ENCODE measurements at regions not wholly inside any gene's neighbourhood (a gene's known extent, or its start where the extent isn't known, plus 50 kb on each side); places are given as distances from the start of the nearest gene placed in this dataset.

GRCh38 chr18:44149706-44150105 lies 531.0 kb upstream of the SETBP1 start:
- H2AFZ ChIP-seq (replicated peaks), result no peak overlapping the region
- no peak overlapping the region for H3K4me3 ChIP-seq
- no peak for DNase-seq (ENCODE audit: low spot score)
- no peak overlapping the region for H3K9ac ChIP-seq
- no peaks in the 10 kb centered on the region for H4K20me1 ChIP-seq (ENCODE audit: low read depth)
- Mint-ChIP-seq H3K4me3 (no peak overlapping the region), H3K4me1 (peaks cover 11% of the 10 kb centered on the region), H3K27ac (no peak overlapping the region), H3K9me3 (no peaks in the 10 kb centered on the region), H3K36me3 (no peaks in the 10 kb centered on the region), H3K27me3 (ENCODE audit: insufficient read depth, low read depth) (no peaks in the 10 kb centered on the region)
- no peaks in the 10 kb centered on the region for H3F3A ChIP-seq (ENCODE audit: low read depth)
- H3K9me3 ChIP-seq (ENCODE audit: low read depth), result no peaks in the 10 kb centered on the region
- TF ChIP-seq EZH2phosphoT487 (IDR thresholded peaks at IDR 0.05) (no peak), EZH2 (IDR thresholded peaks at IDR 0.05) (no peak), CTCF (IDR thresholded peaks at IDR 0.05) (no peak)
- H3K4me2 ChIP-seq, result no peak overlapping the region
- no peaks in the 10 kb centered on the region for H3K36me3 ChIP-seq
- no peak overlapping the region for H3K27ac ChIP-seq
- H3K79me2 ChIP-seq (ENCODE audit: low read depth), result no peaks in the 10 kb centered on the region
- no peaks in the 10 kb centered on the region for H3K27me3 ChIP-seq
- no peaks in the 10 kb centered on the region for H3K4me1 ChIP-seq

- TF ChIP-seq CTCF (IDR thresholded peaks at IDR 0.05), result no peak
- no peak for TF ChIP-seq EZH2 (IDR thresholded peaks at IDR 0.05)
- TF ChIP-seq EZH2phosphoT487 (IDR thresholded peaks at IDR 0.05), result no peak
- no peak overlapping the region for H2AFZ ChIP-seq (replicated peaks)
- H3K36me3 Mint-ChIP-seq, result no peaks in the 10 kb centered on the region
- H3K27me3 Mint-ChIP-seq (ENCODE audit: insufficient read depth, low read depth), result no peaks in the 10 kb centered on the region
- H3K9ac ChIP-seq, result no peak overlapping the region
- H3K27ac Mint-ChIP-seq, result no peak overlapping the region
- H3K9me3 Mint-ChIP-seq, result no peaks in the 10 kb centered on the region
- no peak overlapping the region for H3K4me3 Mint-ChIP-seq
- no peaks in the 10 kb centered on the region for H3K27me3 ChIP-seq
- H3F3A ChIP-seq (ENCODE audit: low read depth), result no peaks in the 10 kb centered on the region
- H3K9me3 ChIP-seq (ENCODE audit: low read depth), result no peaks in the 10 kb centered on the region
- no peak overlapping the region for H3K4me2 ChIP-seq
- DNase-seq (ENCODE audit: low spot score), result no peak
- H3K4me1 Mint-ChIP-seq, result peaks cover 11% of the 10 kb centered on the region
- no peak overlapping the region for H3K4me3 ChIP-seq
- no peaks in the 10 kb centered on the region for H3K36me3 ChIP-seq
- H4K20me1 ChIP-seq (ENCODE audit: low read depth), result no peaks in the 10 kb centered on the region
- peaks cover 9% of the 10 kb centered on the region for H3K4me1 ChIP-seq
- H3K27ac ChIP-seq, result no peak overlapping the region
- no peaks in the 10 kb centered on the region for H3K79me2 ChIP-seq (ENCODE audit: low read depth)
These were observed 526.7 kb upstream of the SETBP1 start for GRCh38 chr18:44153981-44154380.

GRCh38 chr18:44156126-44156525 lies 524.6 kb upstream of the SETBP1 start:
- H3K4me3 ChIP-seq, result no peak overlapping the region
- Mint-ChIP-seq H3K27ac (no peak overlapping the region), H3K4me3 (no peak overlapping the region), H3K36me3 (no peaks in the 10 kb centered on the region), H3K4me1 (no peaks in the 10 kb centered on the region), H3K27me3 (ENCODE audit: insufficient read depth, low read depth) (no peaks in the 10 kb centered on the region), H3K9me3 (no peaks in the 10 kb centered on the region)
- H4K20me1 ChIP-seq (ENCODE audit: low read depth), result no peaks in the 10 kb centered on the region
- H3K79me2 ChIP-seq (ENCODE audit: low read depth), result no peaks in the 10 kb centered on the region
- TF ChIP-seq CTCF (IDR thresholded peaks at IDR 0.05) (no peak), EZH2phosphoT487 (IDR thresholded peaks at IDR 0.05) (no peak)
- no peaks in the 10 kb centered on the region for H3K9me3 ChIP-seq (ENCODE audit: low read depth)
- no peaks in the 10 kb centered on the region for H3F3A ChIP-seq (ENCODE audit: low read depth)
- no peaks in the 10 kb centered on the region for H3K27me3 ChIP-seq
- H3K4me1 ChIP-seq, result peaks cover 9% of the 10 kb centered on the region
- DNase-seq (ENCODE audit: low spot score), result no peak
- H3K4me2 ChIP-seq, result no peak overlapping the region
- no peak overlapping the region for H2AFZ ChIP-seq (replicated peaks)
- H3K36me3 ChIP-seq, result no peaks in the 10 kb centered on the region
- H3K27ac ChIP-seq, result no peak overlapping the region
- no peak overlapping the region for H3K9ac ChIP-seq

Measured in neural progenitor cell (in vitro differentiated cells).